NOMO-1 treated with DMSO at 0.1 percent for 48 hours (cell line): ENCODE measurements at regions not wholly inside any gene's neighbourhood (a gene's known extent, or its start where the extent isn't known, plus 50 kb on each side); places are given as distances from the start of the nearest gene placed in this dataset.
"Not testable (repeated sequence)": the region's sequence is repeated elsewhere in the genome, so short reads cannot be mapped to it uniquely, and the experiment has no call there.

Experiments used
- DNase-seq: peaks from one replicate; lab custom pipeline; 2025; ENCODE audit not compliant: unreplicated experiment; lab: John Stamatoyannopoulos, UW

DNA sequence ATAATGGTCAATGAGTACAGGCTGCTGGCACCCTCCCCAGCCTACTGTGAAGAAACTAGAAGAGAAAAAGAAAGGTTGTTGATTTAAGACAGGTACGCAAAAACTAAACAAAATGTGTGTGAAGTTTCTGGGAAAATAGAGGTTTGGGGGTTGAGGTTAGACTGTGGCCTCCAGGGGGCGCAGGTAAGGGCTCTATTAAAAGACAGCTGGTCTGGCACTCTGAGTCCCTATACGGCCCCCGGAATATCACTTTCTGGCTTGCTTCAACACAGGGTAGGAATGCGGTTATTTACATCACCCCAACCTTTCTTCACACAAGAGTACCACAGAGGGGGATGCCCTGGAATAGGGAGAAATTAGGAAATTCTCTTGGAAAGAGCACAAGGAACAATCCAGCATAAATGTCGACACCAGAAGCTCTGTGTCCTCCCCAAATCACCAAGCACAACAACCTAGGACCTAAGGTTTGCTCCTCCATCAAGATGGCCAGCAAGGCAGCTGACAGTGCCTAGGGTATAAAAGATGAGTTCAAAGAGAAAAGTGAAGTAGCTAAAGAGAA, 480.8 kb upstream of the KLHL29 start:
- DNase-seq, result no peak

DNA sequence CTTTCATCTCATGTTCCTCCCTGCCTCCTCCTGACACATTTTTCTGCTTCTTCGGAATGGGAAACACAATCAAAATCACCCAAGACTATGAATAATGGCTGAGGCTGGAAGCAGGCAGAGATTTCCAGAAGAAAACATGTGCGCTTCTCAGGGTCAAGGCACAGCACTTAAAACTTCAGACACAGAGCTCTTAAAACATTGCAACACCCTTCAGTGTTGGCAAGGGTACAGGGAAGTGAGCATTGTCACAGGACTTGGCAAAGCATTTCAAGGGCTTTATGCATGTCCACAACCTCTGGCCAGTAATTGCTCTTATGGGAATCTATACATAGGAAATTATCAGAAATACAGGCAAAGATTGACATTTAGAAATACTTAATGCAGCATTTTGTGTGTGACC, 477.6 kb upstream of the KLHL29 start:
- DNase-seq, result no peak

DNA sequence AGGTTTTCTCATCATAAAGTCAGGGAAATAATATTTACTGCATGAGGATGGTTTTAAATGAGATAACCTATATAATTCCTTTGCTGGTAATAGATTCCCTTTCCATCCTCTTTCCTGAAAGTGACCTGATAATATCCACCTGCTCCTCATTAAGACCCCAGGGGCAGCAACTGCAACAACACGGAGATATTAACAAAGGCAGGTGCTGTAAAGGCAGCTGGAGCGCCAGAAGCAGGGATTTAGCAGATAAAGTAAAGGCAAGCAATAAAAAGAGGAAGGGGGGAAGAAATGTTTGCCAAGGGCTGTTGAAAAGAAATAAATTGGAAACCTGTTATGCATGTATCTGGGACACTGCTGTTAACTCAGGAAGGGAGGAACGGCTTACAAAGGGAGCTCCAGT, 472.6 kb upstream of the KLHL29 start:
- DNase-seq, result no peak

DNA sequence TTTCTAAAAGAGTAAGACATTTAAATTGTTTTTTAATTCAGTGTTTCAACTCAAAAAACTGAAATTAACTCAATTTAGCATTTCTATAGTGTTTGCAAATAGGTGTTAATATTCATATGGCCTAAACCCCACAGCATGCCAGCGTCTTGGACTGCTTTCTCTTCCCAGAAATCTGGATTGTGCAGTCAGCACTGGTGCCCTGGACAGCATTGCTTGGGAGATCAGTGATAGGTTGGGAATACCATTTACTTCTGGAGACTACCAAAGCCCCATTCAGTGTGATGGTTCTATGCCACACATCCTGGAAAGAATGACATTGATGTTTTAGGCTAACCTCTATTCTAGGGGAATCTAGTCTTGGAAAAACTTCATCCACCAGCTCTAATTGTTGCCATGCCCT, 455.0 kb upstream of the KLHL29 start:
- DNase-seq, result no peak

DNA sequence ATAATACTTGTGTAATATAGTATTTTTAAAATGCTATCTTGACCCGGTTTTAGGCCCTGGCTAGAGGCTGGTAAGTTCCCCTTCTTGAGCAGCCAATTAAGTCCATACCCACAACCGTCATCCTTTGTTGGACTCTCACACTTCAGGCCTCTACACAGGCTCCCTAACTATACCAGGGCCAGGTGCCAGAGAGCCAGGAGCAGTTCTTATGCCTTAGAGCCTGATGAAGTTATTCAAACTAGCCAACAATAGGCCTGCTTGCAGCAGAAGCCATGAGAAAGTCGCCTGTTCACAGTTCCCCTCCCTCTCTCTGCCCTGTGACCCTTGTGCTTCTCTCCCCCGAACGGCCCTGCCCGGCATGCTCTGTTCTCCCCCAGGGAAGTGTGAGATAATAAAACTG, 454.2 kb upstream of the KLHL29 start:
- no peak for DNase-seq

DNA sequence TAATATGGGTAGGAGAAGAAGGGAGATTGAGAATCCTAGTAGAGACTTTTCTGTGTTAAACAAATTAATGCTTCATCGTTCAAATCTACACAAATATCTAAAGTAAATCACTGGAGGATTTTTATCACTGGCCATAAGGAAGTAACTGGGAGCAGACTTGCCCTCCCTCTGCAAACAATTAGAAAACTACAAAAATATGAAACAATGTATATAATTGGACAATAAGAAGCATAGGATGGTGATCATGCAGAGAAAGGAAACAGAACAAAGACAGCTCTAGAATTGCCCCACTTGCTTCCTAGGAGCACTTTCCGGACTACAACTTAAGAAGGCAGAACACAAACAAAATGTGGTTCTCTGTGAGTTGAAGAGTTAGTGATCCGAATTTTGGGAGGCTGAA, 452.7 kb upstream of the KLHL29 start:
- no peak for DNase-seq

DNA sequence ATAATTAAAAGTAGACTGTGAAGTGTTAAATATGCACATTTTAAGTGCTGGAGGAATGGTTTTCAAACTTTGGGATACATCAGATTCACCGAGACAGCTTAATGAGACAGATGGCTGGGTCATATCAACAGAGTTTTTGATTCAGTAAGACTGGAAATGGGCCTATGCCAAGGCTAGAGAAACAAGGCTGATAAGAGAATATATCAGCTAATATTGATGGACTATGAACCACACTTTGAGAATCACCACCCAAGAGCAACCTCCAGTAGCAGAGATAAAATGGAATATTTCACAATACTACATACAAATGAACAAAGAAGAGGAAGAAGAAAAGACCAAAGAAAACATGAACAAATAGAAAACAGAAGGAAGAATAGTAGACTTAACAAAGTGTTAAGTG, 450.2 kb upstream of the KLHL29 start:
- DNase-seq, result no peak

DNA sequence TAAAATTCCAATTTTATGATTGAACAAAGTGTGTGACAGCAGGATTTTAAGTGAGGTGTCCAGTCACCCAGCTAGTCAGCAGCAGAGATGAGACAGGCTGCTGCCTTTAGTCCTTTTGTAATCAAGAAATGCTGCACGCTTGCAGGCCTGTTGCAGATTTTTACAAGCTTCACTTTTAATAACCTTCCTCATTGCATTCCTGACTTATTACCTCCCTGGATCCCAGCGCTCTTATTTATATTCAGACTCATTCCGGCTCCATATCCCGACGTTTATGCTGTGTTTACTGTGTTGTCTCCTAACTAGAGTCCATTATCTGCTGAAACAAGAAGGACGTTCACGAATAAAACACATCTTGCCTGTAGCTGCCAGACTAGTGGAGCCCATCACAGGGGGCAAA, 442.5 kb upstream of the KLHL29 start:
- no peak for DNase-seq

DNA sequence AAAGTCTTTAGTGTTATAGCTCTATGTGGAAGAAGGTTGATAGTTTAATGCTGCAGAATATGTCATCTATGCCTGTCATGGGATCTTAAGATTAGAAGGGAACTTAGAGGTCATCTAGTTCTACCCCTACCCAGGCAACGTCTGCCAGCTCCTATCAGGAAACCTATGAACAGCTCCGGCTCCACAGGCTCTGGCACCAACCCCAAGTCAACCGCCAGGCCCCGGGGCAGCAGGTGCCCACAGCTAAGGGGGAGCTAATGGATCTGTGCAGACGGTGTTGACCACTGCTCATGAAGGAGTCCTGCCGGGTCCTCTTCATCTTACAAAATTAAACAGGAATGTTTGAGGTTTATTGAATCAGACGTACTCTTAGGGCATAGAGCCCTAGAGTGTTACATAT, 440.8 kb upstream of the KLHL29 start:
- no peak for DNase-seq

DNA sequence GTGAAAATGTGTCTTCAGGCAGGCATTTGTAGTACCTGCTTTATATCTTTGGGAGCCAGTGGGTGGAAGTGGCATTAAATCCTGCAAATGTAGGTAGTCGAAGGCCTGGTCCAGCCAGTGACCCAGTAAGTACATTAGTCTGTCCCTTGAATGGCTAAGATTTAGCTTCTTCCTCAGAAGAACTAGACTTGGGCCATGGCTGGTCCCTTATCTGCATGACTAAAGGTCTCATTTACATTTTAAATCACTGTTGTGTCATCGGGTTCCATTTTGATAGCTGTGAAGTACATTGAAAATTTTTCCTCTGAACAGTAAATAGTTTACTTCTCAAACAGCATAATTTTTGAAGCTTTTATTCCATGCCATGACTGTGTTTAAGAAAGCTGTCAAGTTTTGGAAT, 438.4 kb upstream of the KLHL29 start:
- DNase-seq, result no peak

DNA sequence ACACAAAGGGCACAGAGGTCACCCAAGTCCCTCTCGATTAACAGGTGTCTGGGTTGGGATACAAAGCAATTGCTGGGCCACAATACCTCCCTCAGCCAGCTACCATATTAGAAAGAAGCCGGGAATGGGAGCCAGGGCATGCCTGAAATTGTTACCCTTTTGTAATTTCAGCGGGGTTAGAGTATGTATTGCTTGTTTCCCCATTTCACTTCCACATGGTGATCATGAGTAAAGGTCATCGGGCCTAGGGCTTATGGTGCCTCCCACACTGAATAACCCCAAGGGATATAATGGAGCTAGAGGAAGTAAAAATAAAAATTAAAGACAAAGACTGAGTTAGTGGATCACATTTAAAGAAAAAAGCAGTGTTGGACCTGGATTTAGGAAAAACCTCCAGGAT, 437.2 kb upstream of the KLHL29 start:
- no peak for DNase-seq

DNA sequence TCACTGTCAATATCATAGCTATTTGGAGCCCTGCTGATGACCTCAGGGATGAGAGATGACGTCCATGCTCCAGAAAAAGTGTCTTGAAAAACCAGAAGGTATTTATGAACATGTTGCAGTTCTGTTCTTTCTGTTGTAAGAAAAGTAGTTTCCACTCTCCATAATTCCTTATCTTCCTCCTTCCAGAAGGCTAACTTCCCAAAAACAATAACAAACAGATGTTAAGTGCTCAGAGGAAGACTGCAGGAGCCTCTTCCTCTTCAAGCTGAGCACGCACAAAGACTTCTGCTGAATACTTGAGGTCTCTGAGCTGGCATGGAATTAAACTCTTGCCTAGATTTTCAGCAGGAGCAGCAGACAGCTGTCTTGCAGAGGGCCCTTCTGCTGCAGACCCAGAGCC, 434.5 kb upstream of the KLHL29 start:
- no peak for DNase-seq

DNA sequence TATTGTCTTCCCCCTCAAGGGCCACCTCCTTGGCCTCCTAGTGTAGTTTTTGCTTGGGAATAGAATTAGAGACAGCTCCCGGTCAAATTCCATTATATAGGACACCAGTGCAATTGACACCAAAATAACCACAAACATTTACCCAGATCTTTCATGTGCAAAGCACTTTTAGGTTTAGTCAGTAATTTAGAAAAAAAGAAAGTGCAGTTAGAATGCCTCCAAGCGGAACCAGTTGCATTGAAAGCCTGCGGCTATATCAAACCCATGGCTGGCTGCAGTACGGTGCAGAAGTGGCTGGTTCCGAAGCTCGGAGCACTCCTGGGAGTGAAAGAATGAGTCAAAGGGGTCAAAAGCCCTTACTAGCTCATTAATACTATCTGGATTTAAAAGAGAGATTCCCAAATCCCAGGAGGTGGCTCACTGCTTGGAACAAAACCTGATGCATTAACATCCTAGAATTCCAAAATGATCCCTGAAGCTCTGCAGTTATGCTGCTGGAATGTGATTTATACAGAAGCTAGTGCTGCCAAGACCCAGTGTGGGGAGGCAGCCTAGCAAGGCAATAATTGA, 432.2 kb upstream of the KLHL29 start:
- DNase-seq, result no peak

DNA sequence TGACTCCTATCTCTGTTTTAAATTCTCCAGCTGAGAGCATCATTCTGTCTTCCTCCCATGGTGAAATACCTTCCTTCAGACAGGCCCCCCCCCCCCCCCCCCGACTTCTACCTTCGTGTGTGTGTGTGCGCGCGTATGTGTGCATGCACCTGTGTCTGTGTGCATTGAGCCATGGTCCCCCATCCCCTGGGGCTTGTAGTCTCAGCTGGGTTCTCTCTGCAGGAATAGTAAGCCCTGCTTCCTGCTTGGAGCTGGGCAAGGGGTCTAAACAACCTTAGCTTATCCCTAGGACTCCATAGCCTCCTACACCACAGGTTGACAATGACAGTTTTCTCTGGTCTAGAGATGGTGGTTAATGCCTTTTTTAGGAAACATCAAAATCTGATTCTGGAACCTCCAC, 427.5 kb upstream of the KLHL29 start:
- DNase-seq, result no peak

DNA sequence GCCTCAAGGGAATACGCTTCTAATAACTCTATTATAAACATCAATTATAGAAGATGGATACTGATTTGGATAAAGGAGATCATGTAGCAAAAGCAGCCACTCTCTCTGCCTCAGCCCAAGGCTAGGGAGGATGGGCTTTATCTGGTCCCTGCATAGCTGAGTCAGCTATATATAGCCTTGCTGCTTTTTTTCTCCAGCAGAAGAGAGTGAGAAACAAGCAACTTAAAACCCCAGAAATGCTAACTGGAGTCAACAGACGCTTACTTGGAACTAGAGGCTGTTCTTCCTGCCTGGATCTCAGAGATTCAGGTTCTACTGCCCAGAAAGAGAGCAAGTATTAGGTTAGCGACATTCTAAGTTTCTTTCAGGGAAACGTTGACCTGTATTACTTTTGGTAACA, 426.7 kb upstream of the KLHL29 start:
- DNase-seq, result no peak

DNA sequence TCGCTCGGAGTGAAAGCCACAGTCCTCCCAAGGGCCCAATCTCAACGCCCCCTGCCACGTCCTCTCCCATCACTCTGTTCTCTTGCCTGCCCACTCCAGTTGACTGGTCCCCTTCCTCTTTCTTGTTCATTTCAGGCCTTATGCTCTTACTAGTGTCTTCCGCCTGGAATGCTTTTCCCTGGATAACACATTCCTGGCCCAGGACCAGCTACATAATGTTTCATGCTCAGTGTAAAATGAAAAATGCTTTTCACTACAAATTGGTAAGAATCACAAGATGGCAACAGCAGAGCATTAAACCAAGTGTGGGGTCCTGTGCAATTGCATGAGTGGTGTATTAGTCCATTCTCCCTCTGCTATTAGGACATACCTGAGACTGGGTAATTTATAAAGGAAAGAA, 417.2 kb upstream of the KLHL29 start:
- no peak for DNase-seq

DNA sequence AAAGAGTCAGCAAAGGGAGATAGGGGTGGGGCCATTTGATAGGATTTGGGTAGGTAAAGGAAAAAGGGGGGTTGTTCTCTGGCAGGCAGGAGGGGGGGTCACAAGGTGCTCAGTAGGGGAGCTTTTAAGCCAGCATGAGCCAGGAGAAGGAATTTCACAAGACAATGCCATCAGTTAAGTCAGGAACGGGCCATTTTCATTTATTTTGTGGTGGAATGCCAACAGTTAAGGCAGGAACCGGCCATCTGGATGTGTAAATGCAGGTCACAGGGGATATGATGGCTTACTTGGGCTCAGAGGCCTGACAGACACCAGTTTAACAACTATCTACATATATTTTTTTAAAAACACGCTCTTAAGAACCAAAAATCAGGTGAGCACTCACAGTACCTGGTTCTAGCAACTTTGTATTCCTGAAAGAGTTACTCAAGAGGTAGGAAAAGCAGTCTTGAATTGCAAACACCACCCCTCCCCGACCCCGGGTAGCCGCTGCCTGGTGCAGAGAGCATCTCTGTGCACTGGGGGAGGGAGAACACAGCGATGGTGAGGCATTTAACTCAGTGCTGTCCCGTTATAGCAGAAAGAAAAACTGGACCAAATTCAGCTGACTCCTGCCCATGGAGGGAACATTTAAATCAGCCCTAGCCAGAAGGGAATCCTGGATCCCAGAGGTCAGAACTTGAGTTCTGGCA, 414.5 kb upstream of the KLHL29 start:
- no peak for DNase-seq

DNA sequence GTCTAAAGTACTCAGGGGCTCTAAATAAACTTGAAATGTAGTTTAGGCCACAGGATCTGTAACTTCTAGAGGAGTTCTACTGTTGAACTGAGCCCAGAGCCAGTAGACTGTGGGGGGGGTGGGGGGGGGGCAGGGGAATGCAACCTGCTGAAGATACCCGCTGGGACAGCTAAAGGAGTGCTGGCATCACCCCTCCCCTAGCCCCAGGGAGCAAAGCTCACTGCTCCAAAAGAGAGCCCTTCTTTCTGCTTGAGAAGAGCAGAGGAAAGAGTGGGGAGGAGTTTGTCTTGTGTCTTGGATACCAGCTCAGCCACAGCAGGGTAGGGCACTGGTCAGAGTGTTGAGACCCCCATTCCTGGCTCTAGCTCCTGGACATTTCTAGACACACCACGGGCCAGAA, 414.0 kb upstream of the KLHL29 start:
- DNase-seq, result no peak

DNA sequence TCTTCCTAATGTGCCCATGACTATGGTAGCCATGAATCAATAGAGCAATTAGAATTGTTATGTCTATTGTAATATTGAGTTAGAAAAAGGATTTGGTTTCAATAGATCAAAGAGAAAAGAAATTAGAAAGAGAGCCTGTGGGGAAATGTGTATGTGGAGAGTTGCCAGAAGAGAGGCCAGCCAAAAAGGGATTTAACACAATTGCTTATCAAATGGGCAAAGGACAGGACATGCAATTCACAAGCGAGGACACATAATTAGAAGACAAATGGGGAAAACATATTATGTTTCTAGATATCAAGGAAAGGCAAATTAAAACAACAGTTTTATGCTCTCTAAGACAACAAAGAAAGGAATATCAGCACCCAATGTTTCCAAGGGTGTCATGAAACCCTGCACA, 403.2 kb upstream of the KLHL29 start:
- no peak for DNase-seq

DNA sequence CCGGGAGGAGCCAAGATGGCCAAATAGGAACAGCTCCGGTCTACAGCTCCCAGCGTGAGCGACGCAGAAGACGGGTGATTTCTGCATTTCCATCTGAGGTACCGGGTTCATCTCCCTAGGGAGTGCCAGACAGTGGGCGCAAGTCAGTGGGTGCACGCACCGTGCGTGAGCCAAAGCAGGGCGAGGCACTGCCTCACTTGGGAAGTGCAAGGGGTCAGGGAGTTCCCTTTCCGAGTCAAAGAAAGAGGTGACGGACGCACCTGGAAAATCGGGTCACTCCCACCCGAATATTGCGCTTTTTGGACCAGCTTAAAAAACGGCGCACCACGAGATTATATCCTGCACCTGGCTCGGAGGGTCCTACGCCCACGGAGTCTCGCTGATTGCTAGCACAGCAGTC, 400.8 kb upstream of the KLHL29 start:
- not testable (repeated sequence) for DNase-seq

DNA sequence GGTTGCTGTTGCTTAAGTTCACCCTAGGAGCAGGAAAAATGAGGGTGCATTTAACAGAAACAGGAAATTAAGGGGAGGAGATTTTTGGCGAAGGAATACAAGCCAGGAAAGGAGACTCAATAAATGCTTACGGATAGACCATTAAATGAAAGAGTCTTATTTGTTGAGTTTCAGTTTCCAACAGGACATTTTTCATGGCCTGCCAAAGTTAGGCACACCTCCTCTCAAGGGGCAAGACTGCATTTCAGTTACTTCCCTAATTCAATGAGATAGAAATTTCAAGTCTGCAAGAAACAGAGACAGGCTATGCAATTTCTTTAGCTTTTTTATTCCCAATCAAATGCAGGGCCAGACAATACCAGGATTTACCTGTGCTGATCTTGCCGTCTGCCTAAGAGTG, 394.7 kb upstream of the KLHL29 start:
- DNase-seq, result no peak

DNA sequence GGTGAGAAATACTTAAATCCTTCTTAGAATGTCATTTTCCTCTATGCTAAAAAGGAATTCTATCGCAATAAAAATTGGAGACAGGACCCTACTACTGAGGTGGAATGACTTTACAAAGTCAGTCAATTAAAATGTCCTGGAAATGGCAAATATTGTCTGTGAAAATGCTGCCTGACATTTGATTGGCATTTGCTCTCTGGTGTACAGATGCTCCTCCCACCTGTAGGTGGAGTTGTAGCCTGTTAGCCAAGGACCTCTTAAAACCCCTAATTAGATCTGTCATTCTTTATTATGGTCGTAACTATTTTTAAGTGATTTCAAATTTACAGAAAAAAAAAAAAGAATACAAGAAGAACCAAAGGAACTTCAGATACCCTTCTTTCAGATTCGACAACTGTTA, 393.1 kb upstream of the KLHL29 start:
- no peak for DNase-seq

DNA sequence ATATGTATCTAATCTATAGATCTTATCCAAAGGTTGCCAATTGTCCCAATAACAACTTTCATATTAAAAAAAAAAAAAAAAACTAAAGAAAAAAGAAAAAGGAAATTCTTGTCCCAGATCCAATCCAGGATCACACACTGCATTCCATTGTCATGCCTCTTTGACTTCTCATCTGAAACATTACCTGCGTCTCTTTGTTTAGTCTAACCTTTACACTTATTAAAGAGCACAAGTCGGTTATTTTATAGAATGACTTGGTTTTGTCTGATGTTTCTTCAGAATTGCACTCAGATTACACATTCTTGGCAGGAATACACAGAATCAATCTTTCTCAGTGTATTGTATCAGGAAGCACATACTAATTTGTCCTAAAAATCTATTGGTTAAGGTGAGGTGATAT, 392.5 kb upstream of the KLHL29 start:
- no peak for DNase-seq
